PC-3 (cell line): ENCODE measurements at regions not wholly inside any gene's neighbourhood (a gene's known extent, or its start where the extent isn't known, plus 50 kb on each side); places are given as distances from the start of the nearest gene placed in this dataset.
"Not testable (repeated sequence)": the region's sequence is repeated elsewhere in the genome, so short reads cannot be mapped to it uniquely, and the experiment has no call there.

Source experiments
- ATAC-seq: fragments of 200-7000 bp; cut with Tn5 transposase; 2 replicates; pipeline ENCODE4 v1.9.1; 2020; ENCODE audit warnings: mild to moderate bottlenecking, moderate library complexity
- BruUV-seq: library from RNA; stranded (reverse); fragments of 400-500 nt; replicated peaks from 2 replicates; lab custom pipeline; 2021; lab: Mats Ljungman, UMichigan
- CTCF ChIA-PET: fragments of 300-600 bp; sonication (Branson Sonifier 250); formaldehyde crosslinking; loops from one replicate; lab custom pipeline; 2022; ENCODE audit warnings: antibody characterized with exemption; lab: Charles Lee
- POLR2A ChIA-PET: fragments of 300-600 bp; sonication (Branson Sonifier 250); formaldehyde crosslinking; loops from one replicate; lab custom pipeline; 2022; ENCODE audit warnings: antibody characterized with exemption; ENCODE audit not compliant: unreplicated experiment; lab: Charles Lee
- DNase-seq: peaks from one replicate; pipeline ENCODE4 v3.0.0-alpha.2; 2015
- H2AFZ ChIP-seq: fragments of 300-600 bp; sonication (generic); 2 replicates; pipeline ENCODE4 v1.6.0; 2016; ENCODE audit warnings: antibody characterized with exemption, low read length
- H3F3A ChIP-seq: fragments of 300-600 bp; sonication (generic); one replicate; pipeline ENCODE4 v1.6.0; 2017; ENCODE audit warnings: antibody characterized with exemption, low read length, control low read depth, mild to moderate bottlenecking; ENCODE audit not compliant: unreplicated experiment
- H3K27ac ChIP-seq: fragments of 300-600 bp; sonication (generic); 2 replicates; pipeline ENCODE4 v1.5.1; 2016; ENCODE audit warnings: mild to moderate bottlenecking, low read length
- H3K27me3 ChIP-seq: fragments of 300-600 bp; sonication (generic); 2 replicates; pipeline ENCODE4 v1.6.1; 2016; ENCODE audit warnings: low read length, mixed read lengths
- H3K36me3 ChIP-seq: fragments of 300-600 bp; sonication (generic); 2 replicates; pipeline ENCODE4 v1.6.1; 2016; ENCODE audit warnings: low read depth, mixed run types, low read length, mixed read lengths
- H3K4me1 ChIP-seq: fragments of 300-600 bp; sonication (generic); 2 replicates; pipeline ENCODE4 v1.5.1; 2016; ENCODE audit warnings: low read length; ENCODE audit not compliant: insufficient read depth
- H3K4me2 ChIP-seq: fragments of 300-600 bp; sonication (generic); 2 replicates; pipeline ENCODE4 v1.6.0; 2016; ENCODE audit warnings: low read length
- H3K4me3 ChIP-seq: fragments of 300-600 bp; sonication (generic); 2 replicates; pipeline ENCODE4 v1.5.1; 2016; ENCODE audit warnings: mild to moderate bottlenecking, low read length, mixed read lengths
- H3K79me2 ChIP-seq: fragments of 300-600 bp; sonication (generic); 2 replicates; pipeline ENCODE4 v1.6.1; 2017; ENCODE audit warnings: low read length, mixed read lengths
- H3K9ac ChIP-seq: fragments of 300-600 bp; sonication (generic); 2 replicates; pipeline ENCODE4 v1.6.0; 2016; ENCODE audit warnings: mild to moderate bottlenecking, low read length
- H3K9me2 ChIP-seq: fragments of 300-600 bp; sonication (generic); replicated peaks from 2 replicates; pipeline ENCODE4 v1.6.1; 2016; ENCODE audit warnings: mixed run types, low read length, mixed read lengths
- H3K9me3 ChIP-seq: fragments of 300-600 bp; sonication (generic); 2 replicates; pipeline ENCODE4 v1.6.1; 2016; ENCODE audit warnings: low read length, mixed read lengths
- H4K20me1 ChIP-seq: fragments of 300-600 bp; sonication (generic); 2 replicates; pipeline ENCODE4 v1.6.1; 2016; ENCODE audit warnings: low read length, mixed read lengths
- EZH2 ChIP-seq: fragments of 300-600 bp; sonication (generic); IDR thresholded peaks from one replicate; pipeline ENCODE4 v1.6.1; 2017; ENCODE audit warnings: antibody characterized with exemption, mild to moderate bottlenecking, low read length; ENCODE audit not compliant: unreplicated experiment
- EZH2phosphoT487 ChIP-seq: fragments of 300-600 bp; sonication (generic); IDR thresholded peaks from 2 replicates; pipeline ENCODE4 v1.6.1; 2018; ENCODE audit warnings: mild to moderate bottlenecking, antibody characterized with exemption, low read length, borderline replicate concordance
- intact Hi-C: fragments of 100-400 bp; cut with micrococcal nuclease; formaldehyde crosslinking; loops from 2 replicates; pipeline ENCODE4 v1.9.0; 2023
- TF ChIP-seq, protein P1 (sequence below): fragments of 300-600 bp; sonication (generic); conservative IDR thresholded peaks from 2 replicates; pipeline ENCODE4 v1.5.1; 2017; ENCODE audit warnings: antibody characterized with exemption, low read depth, mild to moderate bottlenecking, low read length

GRCh38 chr13:65309906-65310305 is 1920.2 kb downstream of the PCDH9 start:
- H3K4me1 ChIP-seq: no peaks in the 10 kb centered on the region
- intact Hi-C loops: no loop called here
- H3K4me2 ChIP-seq: no peak overlapping the region
- no peak overlapping the region for H3K9ac ChIP-seq
- DNase-seq: no peak
- no peak for ATAC-seq
- ChIA-PET POLR2A (no interaction called here), CTCF (no interaction called here)
- H3K36me3 ChIP-seq: no peaks in the 10 kb centered on the region
- BruUV-seq: no TSS peak
- no peaks in the 10 kb centered on the region for H3F3A ChIP-seq
- H3K27ac ChIP-seq: no peak overlapping the region
- H3K27me3 ChIP-seq: no peaks in the 10 kb centered on the region
- TF ChIP-seq EZH2phosphoT487: no peak
- TF ChIP-seq, protein P1, sequence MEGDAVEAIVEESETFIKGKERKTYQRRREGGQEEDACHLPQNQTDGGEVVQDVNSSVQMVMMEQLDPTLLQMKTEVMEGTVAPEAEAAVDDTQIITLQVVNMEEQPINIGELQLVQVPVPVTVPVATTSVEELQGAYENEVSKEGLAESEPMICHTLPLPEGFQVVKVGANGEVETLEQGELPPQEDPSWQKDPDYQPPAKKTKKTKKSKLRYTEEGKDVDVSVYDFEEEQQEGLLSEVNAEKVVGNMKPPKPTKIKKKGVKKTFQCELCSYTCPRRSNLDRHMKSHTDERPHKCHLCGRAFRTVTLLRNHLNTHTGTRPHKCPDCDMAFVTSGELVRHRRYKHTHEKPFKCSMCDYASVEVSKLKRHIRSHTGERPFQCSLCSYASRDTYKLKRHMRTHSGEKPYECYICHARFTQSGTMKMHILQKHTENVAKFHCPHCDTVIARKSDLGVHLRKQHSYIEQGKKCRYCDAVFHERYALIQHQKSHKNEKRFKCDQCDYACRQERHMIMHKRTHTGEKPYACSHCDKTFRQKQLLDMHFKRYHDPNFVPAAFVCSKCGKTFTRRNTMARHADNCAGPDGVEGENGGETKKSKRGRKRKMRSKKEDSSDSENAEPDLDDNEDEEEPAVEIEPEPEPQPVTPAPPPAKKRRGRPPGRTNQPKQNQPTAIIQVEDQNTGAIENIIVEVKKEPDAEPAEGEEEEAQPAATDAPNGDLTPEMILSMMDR: no peak
- no peak for TF ChIP-seq EZH2
- H2AFZ ChIP-seq: no peak overlapping the region
- H3K79me2 ChIP-seq: no peaks in the 10 kb centered on the region
- H4K20me1 ChIP-seq: no peaks in the 10 kb centered on the region
- H3K9me2 ChIP-seq: no peaks in the 10 kb centered on the region
- no peaks in the 10 kb centered on the region for H3K9me3 ChIP-seq
- no peak overlapping the region for H3K4me3 ChIP-seq

GRCh38 chr13:65308729-65309128 is 1921.4 kb downstream of the PCDH9 start:
- H3K9me3 ChIP-seq, H3K9me2 ChIP-seq, H2AFZ ChIP-seq, DNase-seq, POLR2A ChIA-PET, CTCF ChIA-PET, BruUV-seq, H3K36me3 ChIP-seq, H3K79me2 ChIP-seq, H3K27me3 ChIP-seq, ATAC-seq, H3K4me2 ChIP-seq, H3F3A ChIP-seq, H3K27ac ChIP-seq, intact Hi-C loops, H3K9ac ChIP-seq, H3K4me3 ChIP-seq, H4K20me1 ChIP-seq, H3K4me1 ChIP-seq: not testable (repeated sequence)

DNA sequence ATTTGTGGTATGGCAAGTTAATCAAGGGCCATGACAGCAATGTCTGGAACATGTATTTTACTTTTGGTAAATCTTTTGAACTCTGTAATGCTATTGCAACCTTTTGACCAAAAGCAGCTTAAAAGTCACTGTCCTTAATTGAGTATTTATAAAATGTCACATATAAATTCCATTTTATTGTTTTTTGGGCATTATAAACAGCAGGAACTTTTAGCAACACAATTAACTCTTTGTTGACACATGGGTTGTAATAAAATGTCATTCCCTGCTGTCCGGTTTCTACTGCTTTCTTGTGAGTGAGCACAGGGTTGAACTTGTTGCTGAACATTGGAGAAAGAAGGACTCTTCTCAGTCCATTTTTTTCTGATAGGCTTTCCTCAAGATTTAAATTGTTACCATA is 1923.1 kb downstream of the PCDH9 start:
- no peaks in the 10 kb centered on the region for H3K4me1 ChIP-seq
- no peak overlapping the region for H3K9ac ChIP-seq
- no peak for ATAC-seq
- no peak overlapping the region for H2AFZ ChIP-seq
- no peaks in the 10 kb centered on the region for H3F3A ChIP-seq
- no peak for TF ChIP-seq EZH2phosphoT487
- no peak for TF ChIP-seq EZH2
- TF ChIP-seq, protein P1: no peak
- intact Hi-C loops: no loop called here
- H3K9me3 ChIP-seq: no peaks in the 10 kb centered on the region
- no peak for DNase-seq
- CTCF ChIA-PET: no interaction called here
- H3K36me3 ChIP-seq: no peaks in the 10 kb centered on the region
- no peaks in the 10 kb centered on the region for H4K20me1 ChIP-seq
- H3K27me3 ChIP-seq: no peaks in the 10 kb centered on the region
- BruUV-seq: no TSS peak
- no peak overlapping the region for H3K4me2 ChIP-seq
- H3K4me3 ChIP-seq: no peak overlapping the region
- no peaks in the 10 kb centered on the region for H3K9me2 ChIP-seq
- POLR2A ChIA-PET: no interaction called here
- no peaks in the 10 kb centered on the region for H3K79me2 ChIP-seq
- no peak overlapping the region for H3K27ac ChIP-seq
